ENCODE measurements at regions not wholly inside any gene's neighbourhood (a gene's known extent, or its start where the extent isn't known, plus 50 kb on each side); places are given as distances from the start of the nearest gene placed in this dataset.

GRCh38 chr5:33371660-33372059, 69.1 kb upstream of the TARS1 start:
- WGBS, result 95% methylated on average over 1 of the region's 1 CpG
- no peak for TF ChIP-seq REST (IDR thresholded peaks at IDR 0.05)
- Histone ChIP-seq H3K4me1 (ENCODE audit: control insufficient read depth in 4 of 4, insufficient read depth in 4 of 4, low read length in 3 of 4) (no peaks in the 10 kb centered on the region), H3K36me3 (ENCODE audit: control insufficient read depth in 4 of 4, insufficient read depth in 3 of 4, low read depth in 1 of 4, low read length in 3 of 4) (no peaks in the 10 kb centered on the region), H3K27me3 (ENCODE audit: control insufficient read depth in 4 of 4, insufficient read depth in 4 of 4, low read length in 3 of 4) (no peaks in the 10 kb centered on the region), H3K4me3 (ENCODE audit: low read depth in 1 of 3, low read length in 3 of 3) (no peak overlapping the region), H3K9ac (ENCODE audit: low read depth in 1 of 2, low read length in 2 of 2) (no peak overlapping the region), H3K9me3 (ENCODE audit: control insufficient read depth in 4 of 4, low read length in 3 of 4) (no peaks in the 10 kb centered on the region), H3K27ac (ENCODE audit: low read depth in 1 of 2, low read length in 2 of 2) (no peak overlapping the region)
- DNase-seq (ENCODE audit: low spot score), result no peak

GRCh38 chr5:33372721-33373472, 67.9 kb upstream of the TARS1 start:
- Histone ChIP-seq H3K4me1 (ENCODE audit: control insufficient read depth in 4 of 4, insufficient read depth in 4 of 4, low read length in 3 of 4) (no peaks in the 10 kb centered on the region), H3K9me3 (ENCODE audit: control insufficient read depth in 4 of 4, low read length in 3 of 4) (no peaks in the 10 kb centered on the region), H3K36me3 (ENCODE audit: control insufficient read depth in 4 of 4, insufficient read depth in 3 of 4, low read depth in 1 of 4, low read length in 3 of 4) (no peaks in the 10 kb centered on the region), H3K4me3 (ENCODE audit: low read depth in 1 of 3, low read length in 3 of 3) (no peak overlapping the region), H3K27ac (ENCODE audit: low read depth in 1 of 2, low read length in 2 of 2) (no peak overlapping the region), H3K27me3 (ENCODE audit: control insufficient read depth in 4 of 4, insufficient read depth in 4 of 4, low read length in 3 of 4) (no peaks in the 10 kb centered on the region), H3K9ac (ENCODE audit: low read depth in 1 of 2, low read length in 2 of 2) (no peak overlapping the region)
- no peak for DNase-seq (ENCODE audit: low spot score)
- WGBS, result 85% methylated on average over 6 of the region's 6 CpGs
- TF ChIP-seq ZBTB33 (IDR thresholded peaks at IDR 0.05) (no peak), MAX (IDR thresholded peaks at IDR 0.05) (no peak), HNF4G (IDR thresholded peaks at IDR 0.05) (no peak), EGR1 (IDR thresholded peaks at IDR 0.05; ENCODE audit: low read depth in 2 of 2) (no peak), ATF3 (IDR thresholded peaks at IDR 0.05) (no peak), GABPA (IDR thresholded peaks at IDR 0.05 in 1 of 2, conservative IDR thresholded peaks at IDR 0.05 in 1 of 2) (no peak), SP1 (IDR thresholded peaks at IDR 0.05) (no peak), NR2F2 (IDR thresholded peaks at IDR 0.05) (no peak), CTCF (IDR thresholded peaks at IDR 0.05; ENCODE audit: low read depth, low read length, missing input control) (no peak), REST (IDR thresholded peaks at IDR 0.05) (no peak), JUND (IDR thresholded peaks at IDR 0.05) (no peak), TAF1 (conservative IDR thresholded peaks at IDR 0.05) (no peak), FOXA1 (IDR thresholded peaks at IDR 0.05) (no peak), YY1 (IDR thresholded peaks at IDR 0.05) (no peak), RAD21 (IDR thresholded peaks at IDR 0.05) (no peak), FOXA2 (IDR thresholded peaks at IDR 0.05) (no peak), HNF4A (conservative IDR thresholded peaks at IDR 0.05) (no peak), RXRA (IDR thresholded peaks at IDR 0.05) (no peak)
